Neuronal stem cell (in vitro differentiated cells): ENCODE measurements at regions not wholly inside any gene's neighbourhood (a gene's known extent, or its start where the extent isn't known, plus 50 kb on each side); places are given as distances from the start of the nearest gene placed in this dataset.

ENCODE experiments used
- DNase-seq: peaks from one replicate; pipeline ENCODE4 v3.0.0-alpha.2; 2013; ENCODE audit warnings: low spot score
- H2AFZ ChIP-seq: one replicate; pipeline ENCODE4 v1.6.1; 2013; ENCODE audit warnings: mild to moderate bottlenecking, low read length, inconsistent platforms
- H2AK5ac ChIP-seq: 2 replicates; pipeline ENCODE4 v1.6.1; 2013; ENCODE audit warnings: low read depth, mild to moderate bottlenecking, inconsistent platforms, low read length, moderate library complexity, mixed read lengths
- H2BK120ac ChIP-seq: 2 replicates; pipeline ENCODE4 v1.6.1; 2013; ENCODE audit warnings: low read depth, mild to moderate bottlenecking, inconsistent platforms, low read length, moderate library complexity, mixed read lengths
- H2BK12ac ChIP-seq: one replicate; pipeline ENCODE4 v1.6.1; 2013; ENCODE audit warnings: low read length, inconsistent platforms
- H2BK15ac ChIP-seq: 2 replicates; pipeline ENCODE4 v1.6.1; 2013; ENCODE audit warnings: mild to moderate bottlenecking, low read length, inconsistent platforms, mixed read lengths
- H2BK5ac ChIP-seq: one replicate; pipeline ENCODE4 v1.6.1; 2013; ENCODE audit warnings: inconsistent platforms, mild to moderate bottlenecking, low read length, moderate library complexity
- H3K14ac ChIP-seq: one replicate; pipeline ENCODE4 v1.6.1; 2013; ENCODE audit warnings: low read length, inconsistent platforms
- H3K18ac ChIP-seq: 2 replicates; pipeline ENCODE4 v1.6.1; 2013; ENCODE audit warnings: low read length, inconsistent platforms
- H3K23ac ChIP-seq: 2 replicates; pipeline ENCODE4 v1.6.1; 2013; ENCODE audit warnings: low read depth, mild to moderate bottlenecking, mixed read lengths, low read length, inconsistent platforms; ENCODE audit not compliant: poor library complexity
- H3K27ac ChIP-seq: replicated peaks from 3 replicates; pipeline ENCODE4 v1.5.1; 2013; ENCODE audit warnings: low read length, inconsistent platforms
- H3K27me3 ChIP-seq, 3 experiments: 2 replicates each; pipeline ENCODE4 v1.6.1; 2013; ENCODE audit warnings: low read length in 3 of 3, mild to moderate bottlenecking in 2 of 3, inconsistent platforms in 1 of 3, low read depth in 1 of 3, mixed read lengths in 1 of 3, moderate library complexity in 1 of 3; ENCODE audit not compliant: control insufficient read depth in 3 of 3, insufficient read depth in 3 of 3
- H3K36me3 ChIP-seq, 2 donors: replicated peaks in 1 of 2; 2 replicates each; pipeline ENCODE4 v1.6.1; 2013; ENCODE audit warnings: low read length in 2 of 2; ENCODE audit not compliant: control insufficient read depth in 2 of 2, insufficient read depth in 2 of 2
- H3K4ac ChIP-seq: 2 replicates; pipeline ENCODE4 v1.6.1; 2013; ENCODE audit warnings: inconsistent platforms, mild to moderate bottlenecking, low read length, moderate library complexity
- H3K4me1 ChIP-seq, 2 donors: 1 replicate in 1 of 2; 2 replicates in 1 of 2; pipeline ENCODE4 v1.6.1; 2013; ENCODE audit warnings: low read length in 2 of 2, low read depth in 1 of 2; ENCODE audit not compliant: control insufficient read depth in 2 of 2, insufficient read depth in 1 of 2
- H3K4me2 ChIP-seq: one replicate; pipeline ENCODE4 v1.6.1; 2013; ENCODE audit warnings: mild to moderate bottlenecking, low read length, inconsistent platforms; ENCODE audit not compliant: insufficient read depth, poor library complexity, severe bottlenecking
- H3K4me3 ChIP-seq, 2 donors: 2 replicates each; pipeline ENCODE4 v1.5.1; 2013; ENCODE audit warnings: low read length in 2 of 2, mild to moderate bottlenecking in 2 of 2, inconsistent platforms in 1 of 2, moderate library complexity in 1 of 2
- H3K79me1 ChIP-seq: one replicate; pipeline ENCODE4 v1.6.1; 2013; ENCODE audit warnings: low read depth, mild to moderate bottlenecking, inconsistent platforms, low read length, moderate library complexity
- H3K9ac ChIP-seq: one replicate; pipeline ENCODE4 v1.6.1; 2013; ENCODE audit warnings: mild to moderate bottlenecking, low read depth, low read length, inconsistent platforms; ENCODE audit not compliant: poor library complexity
- H3K9me3 ChIP-seq, 2 donors: replicated peaks in 1 of 2; 2 replicates each; pipeline versions ENCODE3 to v1.6.1; 2013; ENCODE audit warnings: low read length in 2 of 2, mild to moderate bottlenecking in 2 of 2, inconsistent platforms in 1 of 2, low read depth in 1 of 2, mixed read lengths in 1 of 2, moderate library complexity in 1 of 2; ENCODE audit not compliant: control insufficient read depth in 2 of 2, insufficient read depth in 1 of 2
- H4K8ac ChIP-seq: one replicate; pipeline ENCODE4 v1.6.1; 2013; ENCODE audit warnings: low read depth, mild to moderate bottlenecking, inconsistent platforms, low read length, moderate library complexity
- H4K91ac ChIP-seq: one replicate; pipeline ENCODE4 v1.6.1; 2013; ENCODE audit warnings: low read length, low read depth, mild to moderate bottlenecking, inconsistent platforms; ENCODE audit not compliant: poor library complexity
- WGBS, 2 donors: extraction: QIAGEN DNeasy Blood & Tissue Kit; methylation state at CpG; one replicate each; pipeline ENCODE4 v1.1.7; 2013; ENCODE audit warnings: missing lambda C conversion rate in 2 of 2, mixed read lengths in 1 of 2; ENCODE audit not compliant: insufficient read length in 2 of 2, insufficient replicate concordance in 1 of 2; ENCODE audit errors: extremely low coverage in 2 of 2; 5-methylcytosine and 5-hydroxymethylcytosine counted together

- H3K23ac ChIP-seq, result no peak overlapping the region
- H2AFZ ChIP-seq, result no peak overlapping the region
- no peak for DNase-seq
- no peak overlapping the region for H2AK5ac ChIP-seq
- no peak overlapping the region for H3K4ac ChIP-seq
- no peak overlapping the region for H3K4me3 ChIP-seq
- H2BK15ac ChIP-seq, result no peak overlapping the region
- H4K91ac ChIP-seq, result no peak overlapping the region
- no peak overlapping the region for H3K9ac ChIP-seq
- H3K36me3 ChIP-seq, result no peaks in the 10 kb centered on the region
- H2BK5ac ChIP-seq, result no peak overlapping the region
- no peak overlapping the region for H3K4me2 ChIP-seq
- no peaks in the 10 kb centered on the region for H3K9me3 ChIP-seq
- H3K27me3 ChIP-seq, result no peaks in the 10 kb centered on the region
- no CpG with 5 or more reads among the region's 1 CpG for WGBS, 2 donors
- H3K4me1 ChIP-seq, result no peaks in the 10 kb centered on the region
- no peak overlapping the region for H2BK12ac ChIP-seq
- no peak overlapping the region for H3K14ac ChIP-seq
- no peak overlapping the region for H3K18ac ChIP-seq
- no peak overlapping the region for H4K8ac ChIP-seq
- H3K79me1 ChIP-seq, result no peaks in the 10 kb centered on the region
- H2BK120ac ChIP-seq, result no peak overlapping the region
- H3K27ac ChIP-seq, result no peak overlapping the region
These were observed 366.9 kb upstream of the STAC start for GRCh38 chr3:36013425-36013824.

GRCh38 chr3:36025232-36025631, 355.1 kb upstream of the STAC start:
- no CpG with 5 or more reads among the region's 3 CpGs for WGBS, 2 donors
- Histone ChIP-seq H2BK15ac (no peak overlapping the region), H3K4me1 (no peaks in the 10 kb centered on the region), H3K18ac (no peak overlapping the region), H2BK12ac (no peak overlapping the region), H2BK5ac (no peak overlapping the region), H3K27me3 (no peaks in the 10 kb centered on the region), H4K91ac (no peak overlapping the region), H3K27ac (no peak overlapping the region), H3K4me2 (no peak overlapping the region), H2AFZ (no peak overlapping the region), H3K23ac (no peak overlapping the region), H3K79me1 (no peaks in the 10 kb centered on the region), H3K36me3 (no peaks in the 10 kb centered on the region), H3K4me3 (no peak overlapping the region), H3K9ac (no peak overlapping the region), H3K14ac (no peak overlapping the region), H2BK120ac (no peak overlapping the region), H2AK5ac (no peak overlapping the region), H3K4ac (no peak overlapping the region), H3K9me3 (no peaks in the 10 kb centered on the region), H4K8ac (no peak overlapping the region)
- DNase-seq, result no peak

GRCh38 chr3:36032180-36033047, 347.9 kb upstream of the STAC start:
- Histone ChIP-seq H3K23ac (no peak overlapping the region), H2BK12ac (no peak overlapping the region), H3K4me1 (no peaks in the 10 kb centered on the region), H3K9ac (no peak overlapping the region), H3K14ac (no peak overlapping the region), H3K9me3 (no peaks in the 10 kb centered on the region), H2BK15ac (no peak overlapping the region), H3K27ac (no peak overlapping the region), H2AFZ (no peak overlapping the region), H3K18ac (no peak overlapping the region), H2AK5ac (no peak overlapping the region), H3K27me3 (no peaks in the 10 kb centered on the region), H3K4me3 (no peak overlapping the region), H3K79me1 (no peaks in the 10 kb centered on the region), H4K8ac (no peak overlapping the region), H3K4ac (no peak overlapping the region), H4K91ac (no peak overlapping the region), H3K4me2 (no peak overlapping the region), H2BK5ac (no peak overlapping the region), H2BK120ac (no peak overlapping the region), H3K36me3 (no peaks in the 10 kb centered on the region)
- no peak for DNase-seq
- WGBS, 2 donors, result no CpG with 5 or more reads among the region's 6 CpGs

- no peak overlapping the region for H4K8ac ChIP-seq
- H3K4me3 ChIP-seq, result no peak overlapping the region
- no peak overlapping the region for H3K27ac ChIP-seq
- no peak overlapping the region for H3K9ac ChIP-seq
- no peak overlapping the region for H3K4ac ChIP-seq
- H3K23ac ChIP-seq, result no peak overlapping the region
- no peak overlapping the region for H2BK120ac ChIP-seq
- no peak overlapping the region for H3K4me2 ChIP-seq
- H3K18ac ChIP-seq, result no peak overlapping the region
- no peak overlapping the region for H2BK5ac ChIP-seq
- H2BK12ac ChIP-seq, result no peak overlapping the region
- DNase-seq, result no peak
- no peaks in the 10 kb centered on the region for H3K79me1 ChIP-seq
- H3K27me3 ChIP-seq, result no peaks in the 10 kb centered on the region
- no peak overlapping the region for H2AK5ac ChIP-seq
- no peak overlapping the region for H2BK15ac ChIP-seq
- H4K91ac ChIP-seq, result no peak overlapping the region
- H3K14ac ChIP-seq, result no peak overlapping the region
- H3K4me1 ChIP-seq, result no peaks in the 10 kb centered on the region
- H2AFZ ChIP-seq, result no peak overlapping the region
- H3K9me3 ChIP-seq, result peaks cover 0 to 3% of the 10 kb centered on the region in 2 donors
- no peaks in the 10 kb centered on the region for H3K36me3 ChIP-seq
These were observed 321.8 kb upstream of the STAC start for GRCh38 chr3:36058404-36059030.
